ENCODE measurements at regions not wholly inside any gene's neighbourhood (a gene's known extent, or its start where the extent isn't known, plus 50 kb on each side); places are given as distances from the start of the nearest gene placed in this dataset.

DNA sequence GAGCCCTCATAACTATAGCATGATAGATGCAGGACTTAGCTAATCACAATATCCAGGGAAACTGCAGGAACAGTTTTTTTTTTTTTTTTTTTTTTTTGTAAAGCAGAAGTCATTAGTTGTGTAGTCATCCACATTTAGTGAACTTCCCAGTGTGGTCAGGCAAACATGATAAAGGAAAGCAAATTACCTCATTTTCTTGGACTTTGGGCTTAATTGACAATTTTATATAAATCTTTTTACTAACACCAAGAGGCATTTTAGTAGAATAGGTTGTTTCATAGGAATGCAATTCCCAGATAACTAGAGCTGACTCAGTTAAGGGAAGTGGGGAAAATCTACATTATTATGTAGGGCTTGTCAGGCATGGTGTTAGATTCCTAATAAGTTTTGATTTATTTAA lies 142.7 kb upstream of the GCFC2 start:
- ATAC-seq (no peak), DNase-seq (ENCODE audit: low spot score) (no peak), FAIRE-seq (no peak)
- CTCF ChIA-PET (ENCODE audit: low intra/inter-chr PET ratio, low total read pairs), result no interaction called here
- in situ Hi-C loops (cut with HindIII; ENCODE audit: extremely low pct_ligation_motif_present, low pct_unique_long_range_greater_than_20kb), result no loop called here
- Histone ChIP-seq H3K9ac (ENCODE audit: insufficient read depth, low read depth, low read length) (no peak overlapping the region), H3K27ac (ENCODE audit: extremely low read length, insufficient read depth, low read length) (no peak overlapping the region), H3K9me3 (ENCODE audit: low read length) (peaks cover 24% of the 10 kb centered on the region; the same call in 1 of the 2 replicates), H3K79me2 (ENCODE audit: insufficient read depth, low read length) (no peaks in the 10 kb centered on the region), H3K27me3 (ENCODE audit: control insufficient read depth in 1 of 2, insufficient read depth in 2 of 2, low read length in 2 of 2) (no peaks in the 10 kb centered on the region), H3K4me3 (replicated peaks in 1 of 3; ENCODE audit: insufficient read depth in 1 of 3, low read depth in 2 of 3, low read length in 3 of 3) (no peak overlapping the region), H2AFZ (ENCODE audit: low read length) (no peak overlapping the region), H4K20me1 (ENCODE audit: insufficient read depth, low read length) (no peaks in the 10 kb centered on the region), H3K4me1 (ENCODE audit: insufficient read depth, low read length) (no peaks in the 10 kb centered on the region), H3K36me3 (replicated peaks in 1 of 2; ENCODE audit: control insufficient read depth in 1 of 2, insufficient read depth in 2 of 2, low read length in 2 of 2) (no peaks in the 10 kb centered on the region), H3K4me2 (ENCODE audit: low read depth, low read length) (no peak overlapping the region)
- TF ChIP-seq, protein P1, sequence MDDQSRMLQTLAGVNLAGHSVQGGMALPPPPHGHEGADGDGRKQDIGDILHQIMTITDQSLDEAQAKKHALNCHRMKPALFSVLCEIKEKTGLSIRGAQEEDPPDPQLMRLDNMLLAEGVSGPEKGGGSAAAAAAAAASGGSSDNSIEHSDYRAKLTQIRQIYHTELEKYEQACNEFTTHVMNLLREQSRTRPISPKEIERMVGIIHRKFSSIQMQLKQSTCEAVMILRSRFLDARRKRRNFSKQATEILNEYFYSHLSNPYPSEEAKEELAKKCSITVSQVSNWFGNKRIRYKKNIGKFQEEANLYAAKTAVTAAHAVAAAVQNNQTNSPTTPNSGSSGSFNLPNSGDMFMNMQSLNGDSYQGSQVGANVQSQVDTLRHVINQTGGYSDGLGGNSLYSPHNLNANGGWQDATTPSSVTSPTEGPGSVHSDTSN (CRISPR knock-in tag; IDR thresholded peaks at IDR 0.05; ENCODE audit: borderline replicate concordance), result no peak
- TF ChIP-seq NR2F6 (IDR thresholded peaks at IDR 0.05) (no peak), NR2F6 (CRISPR knock-in tag; IDR thresholded peaks at IDR 0.05) (no peak), TBX3 (IDR thresholded peaks at IDR 0.05; ENCODE audit: borderline replicate concordance) (no peak), NFE2L2 (IDR thresholded peaks at IDR 0.05; ENCODE audit: low read length) (no peak), ZMYM2 (CRISPR knock-in tag; IDR thresholded peaks at IDR 0.05) (no peak), LCORL (IDR thresholded peaks at IDR 0.05) (no peak), LCORL (CRISPR knock-in tag; IDR thresholded peaks at IDR 0.05) (no peak), NCOA1 (CRISPR knock-in tag; IDR thresholded peaks at IDR 0.05) (no peak), ZNF557 (CRISPR knock-in tag; IDR thresholded peaks at IDR 0.05) (no peak), ZFP82 (CRISPR knock-in tag; IDR thresholded peaks at IDR 0.05; ENCODE audit: borderline replicate concordance) (no peak), KAT2B (IDR thresholded peaks at IDR 0.05; ENCODE audit: borderline replicate concordance, low read depth, low read length) (no peak), MEIS2 (CRISPR knock-in tag; IDR thresholded peaks at IDR 0.05) (no peak), SMAD3 (CRISPR knock-in tag; IDR thresholded peaks at IDR 0.05) (no peak), ZNF746 (CRISPR knock-in tag; IDR thresholded peaks at IDR 0.05) (no peak), SIN3A (IDR thresholded peaks at IDR 0.05; ENCODE audit: borderline replicate concordance, low read depth, low read length) (no peak), ZNF333 (CRISPR knock-in tag; IDR thresholded peaks at IDR 0.05; ENCODE audit: borderline replicate concordance) (no peak), ZNF720 (CRISPR knock-in tag; IDR thresholded peaks at IDR 0.05) (no peak)
- TF ChIP-seq, protein P2, sequence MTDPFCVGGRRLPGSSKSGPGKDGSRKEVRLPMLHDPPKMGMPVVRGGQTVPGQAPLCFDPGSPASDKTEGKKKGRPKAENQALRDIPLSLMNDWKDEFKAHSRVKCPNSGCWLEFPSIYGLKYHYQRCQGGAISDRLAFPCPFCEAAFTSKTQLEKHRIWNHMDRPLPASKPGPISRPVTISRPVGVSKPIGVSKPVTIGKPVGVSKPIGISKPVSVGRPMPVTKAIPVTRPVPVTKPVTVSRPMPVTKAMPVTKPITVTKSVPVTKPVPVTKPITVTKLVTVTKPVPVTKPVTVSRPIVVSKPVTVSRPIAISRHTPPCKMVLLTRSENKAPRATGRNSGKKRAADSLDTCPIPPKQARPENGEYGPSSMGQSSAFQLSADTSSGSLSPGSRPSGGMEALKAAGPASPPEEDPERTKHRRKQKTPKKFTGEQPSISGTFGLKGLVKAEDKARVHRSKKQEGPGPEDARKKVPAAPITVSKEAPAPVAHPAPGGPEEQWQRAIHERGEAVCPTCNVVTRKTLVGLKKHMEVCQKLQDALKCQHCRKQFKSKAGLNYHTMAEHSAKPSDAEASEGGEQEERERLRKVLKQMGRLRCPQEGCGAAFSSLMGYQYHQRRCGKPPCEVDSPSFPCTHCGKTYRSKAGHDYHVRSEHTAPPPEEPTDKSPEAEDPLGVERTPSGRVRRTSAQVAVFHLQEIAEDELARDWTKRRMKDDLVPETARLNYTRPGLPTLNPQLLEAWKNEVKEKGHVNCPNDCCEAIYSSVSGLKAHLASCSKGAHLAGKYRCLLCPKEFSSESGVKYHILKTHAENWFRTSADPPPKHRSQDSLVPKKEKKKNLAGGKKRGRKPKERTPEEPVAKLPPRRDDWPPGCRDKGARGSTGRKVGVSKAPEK (CRISPR knock-in tag; IDR thresholded peaks at IDR 0.05; ENCODE audit: borderline replicate concordance), result no peak
- TF ChIP-seq, protein P3, sequence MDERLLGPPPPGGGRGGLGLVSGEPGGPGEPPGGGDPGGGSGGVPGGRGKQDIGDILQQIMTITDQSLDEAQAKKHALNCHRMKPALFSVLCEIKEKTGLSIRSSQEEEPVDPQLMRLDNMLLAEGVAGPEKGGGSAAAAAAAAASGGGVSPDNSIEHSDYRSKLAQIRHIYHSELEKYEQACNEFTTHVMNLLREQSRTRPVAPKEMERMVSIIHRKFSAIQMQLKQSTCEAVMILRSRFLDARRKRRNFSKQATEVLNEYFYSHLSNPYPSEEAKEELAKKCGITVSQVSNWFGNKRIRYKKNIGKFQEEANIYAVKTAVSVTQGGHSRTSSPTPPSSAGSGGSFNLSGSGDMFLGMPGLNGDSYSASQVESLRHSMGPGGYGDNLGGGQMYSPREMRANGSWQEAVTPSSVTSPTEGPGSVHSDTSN (CRISPR knock-in tag; IDR thresholded peaks at IDR 0.05), result no peak
- TF ChIP-seq, protein P4, sequence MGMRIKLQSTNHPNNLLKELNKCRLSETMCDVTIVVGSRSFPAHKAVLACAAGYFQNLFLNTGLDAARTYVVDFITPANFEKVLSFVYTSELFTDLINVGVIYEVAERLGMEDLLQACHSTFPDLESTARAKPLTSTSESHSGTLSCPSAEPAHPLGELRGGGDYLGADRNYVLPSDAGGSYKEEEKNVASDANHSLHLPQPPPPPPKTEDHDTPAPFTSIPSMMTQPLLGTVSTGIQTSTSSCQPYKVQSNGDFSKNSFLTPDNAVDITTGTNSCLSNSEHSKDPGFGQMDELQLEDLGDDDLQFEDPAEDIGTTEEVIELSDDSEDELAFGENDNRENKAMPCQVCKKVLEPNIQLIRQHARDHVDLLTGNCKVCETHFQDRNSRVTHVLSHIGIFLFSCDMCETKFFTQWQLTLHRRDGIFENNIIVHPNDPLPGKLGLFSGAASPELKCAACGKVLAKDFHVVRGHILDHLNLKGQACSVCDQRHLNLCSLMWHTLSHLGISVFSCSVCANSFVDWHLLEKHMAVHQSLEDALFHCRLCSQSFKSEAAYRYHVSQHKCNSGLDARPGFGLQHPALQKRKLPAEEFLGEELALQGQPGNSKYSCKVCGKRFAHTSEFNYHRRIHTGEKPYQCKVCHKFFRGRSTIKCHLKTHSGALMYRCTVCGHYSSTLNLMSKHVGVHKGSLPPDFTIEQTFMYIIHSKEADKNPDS (CRISPR knock-in tag; IDR thresholded peaks at IDR 0.05), result no peak
- no TSS peak for BruUV-seq (replicated peaks)
- intact Hi-C loops (cut with micrococcal nuclease; ENCODE audit: unreplicated experiment), result no loop called here
- POLR2A ChIA-PET, result no interaction called here
